Gastroesophageal sphincter (tissue), 3 donors: ENCODE measurements at regions not wholly inside any gene's neighbourhood (a gene's known extent, or its start where the extent isn't known, plus 50 kb on each side); places are given as distances from the start of the nearest gene placed in this dataset.
"Not testable (repeated sequence)": the region's sequence is repeated elsewhere in the genome, so short reads cannot be mapped to it uniquely, and the experiment has no call there.

Source experiments
- CTCF ChIP-seq, 4 experiments: fragments of 200-600 bp in 2 of 4; fragments of 450-650 bp in 2 of 4; sonication (generic) in 1 of 4; IDR thresholded peaks; one replicate each; pipeline ENCODE4 v1.5.1; 2017 to 2019; ENCODE audit warnings: antibody characterized with exemption in 4 of 4, mild to moderate bottlenecking in 2 of 4, moderate library complexity in 2 of 4
- EP300 ChIP-seq: sonication (generic); formaldehyde crosslinking; IDR thresholded peaks from one replicate; pipeline ENCODE4 v1.6.1; 2017; ENCODE audit warnings: antibody characterized with exemption, mild to moderate bottlenecking
- POLR2A ChIP-seq, 2 donors: fragments of 450-650 bp; IDR thresholded peaks; one replicate each; pipeline ENCODE4 v1.6.1; 2017; ENCODE audit warnings: antibody characterized with exemption in 2 of 2, mild to moderate bottlenecking in 2 of 2, moderate library complexity in 1 of 2
- POLR2AphosphoS5 ChIP-seq: sonication (generic); formaldehyde crosslinking; IDR thresholded peaks from one replicate; pipeline ENCODE4 v1.6.1; 2017; ENCODE audit warnings: antibody characterized with exemption

GRCh38 chr4:123695531-123695930 lies 298.9 kb downstream of the SPRY1 start:
- TF ChIP-seq CTCF (IDR thresholded peaks at IDR 0.05); POLR2A (IDR thresholded peaks at IDR 0.05); POLR2AphosphoS5; EP300: not testable (repeated sequence)
